GM12878 (cell line): ENCODE measurements at regions not wholly inside any gene's neighbourhood (a gene's known extent, or its start where the extent isn't known, plus 50 kb on each side); places are given as distances from the start of the nearest gene placed in this dataset.

Experiments used
- ATAC-seq: fragments of 200-7000 bp; cut with Tn5 transposase; 3 replicates; pipeline ENCODE4 v1.9.1; 2020; ENCODE audit warnings: mild to moderate bottlenecking, moderate library complexity
- BruUV-seq: library from RNA; stranded (reverse); fragments of 400-500 nt; replicated peaks from 2 replicates; lab custom pipeline; 2021; lab: Mats Ljungman, UMichigan
- CTCF ChIA-PET: fragments of 300-600 bp; sonication (Branson Sonifier 250); formaldehyde crosslinking; extraction: SDS; loops from one replicate; lab custom pipeline; 2021; ENCODE audit warnings: inconsistent platforms; lab: Yijun Ruan, JAX
- POLR2A ChIA-PET: fragments of 350-600 bp; formaldehyde crosslinking; extraction: SDS; loops from one replicate; lab custom pipeline; 2021; ENCODE audit warnings: inconsistent platforms; lab: Charles Lee
- RAD21 ChIA-PET: fragments of 300-600 bp; sonication (Branson Sonifier 250); formaldehyde crosslinking; loops from one replicate; lab custom pipeline; 2023; ENCODE audit warnings: antibody characterized with exemption; ENCODE audit not compliant: unreplicated experiment; lab: Charles Lee
- SMC1A ChIA-PET: fragments of 300-600 bp; sonication (Branson Sonifier 250); formaldehyde crosslinking; loops from one replicate; lab custom pipeline; 2023; ENCODE audit not compliant: unreplicated experiment, uncharacterized antibody; lab: Charles Lee
- DNase-seq: peaks from one replicate; pipeline ENCODE4 v3.0.0-alpha.2; 2011; ENCODE audit warnings: low read depth, low spot score
- FAIRE-seq: peaks from 3 replicates; lab custom pipeline; 2011; peaks lifted over from hg19 to GRCh38; lab: Jason Lieb, UNC
- H2AFZ ChIP-seq: 2 replicates; pipeline ENCODE4 v1.6.0; 2011; ENCODE audit warnings: low read depth, low read length, control low read depth; ENCODE audit not compliant: control insufficient read depth
- H3K27ac ChIP-seq: 2 replicates; pipeline ENCODE4 v1.5.1; 2011; ENCODE audit warnings: control low read depth; ENCODE audit not compliant: control insufficient read depth, insufficient read depth
- H3K27me3 ChIP-seq, 2 experiments: replicated peaks in 1 of 2; 2 replicates each; pipeline versions ENCODE4 v1.6.0 to v1.6.1; 2011; ENCODE audit warnings: low read length in 1 of 2; ENCODE audit not compliant: control insufficient read depth in 2 of 2, insufficient read depth in 2 of 2
- H3K36me3 ChIP-seq, 2 experiments: 2 replicates each; pipeline ENCODE4 v1.5.1; 2011; ENCODE audit warnings: low read length in 1 of 2; ENCODE audit not compliant: control insufficient read depth in 2 of 2, insufficient read depth in 2 of 2
- H3K4me1 ChIP-seq: 2 replicates; pipeline ENCODE4 v1.6.1; 2011; ENCODE audit warnings: mild to moderate bottlenecking, low read length, moderate library complexity, mixed read lengths; ENCODE audit not compliant: control insufficient read depth, insufficient read depth
- H3K4me2 ChIP-seq: 2 replicates; pipeline ENCODE4 v1.6.0; 2011; ENCODE audit warnings: control low read depth; ENCODE audit not compliant: control insufficient read depth, insufficient read depth
- H3K4me3 ChIP-seq: fragments of 200-600 bp; sonication (generic); 2 replicates; pipeline ENCODE4 v1.5.1; 2016
- H3K79me2 ChIP-seq: 2 replicates; pipeline ENCODE4 v1.6.0; 2011; ENCODE audit warnings: low read length; ENCODE audit not compliant: control insufficient read depth, insufficient read depth
- H3K9ac ChIP-seq: 2 replicates; pipeline ENCODE4 v1.8.0; 2011; ENCODE audit warnings: low read length, control low read depth, mixed read lengths; ENCODE audit not compliant: control insufficient read depth, insufficient read depth
- H3K9me3 ChIP-seq: replicated peaks from 3 replicates; pipeline ENCODE4 v1.5.1; 2011; ENCODE audit warnings: mild to moderate bottlenecking, low read length; ENCODE audit not compliant: control insufficient read depth, insufficient read depth
- H4K20me1 ChIP-seq: 2 replicates; pipeline ENCODE4 v1.6.0; 2011; ENCODE audit not compliant: control insufficient read depth, insufficient read depth
- ASH2L ChIP-seq: fragments of 300-600, 200-600 bp; sonication (generic); IDR thresholded peaks from 2 replicates; pipeline ENCODE4 v1.6.1; 2017; ENCODE audit warnings: low read depth, mild to moderate bottlenecking, borderline replicate concordance
- ETV6 ChIP-seq, 2 experiments: fragments of 450-650 bp in 1 of 2; IDR thresholded peaks in 1 of 2; conservative IDR thresholded peaks in 1 of 2; 2 replicates each; pipeline ENCODE4 v1.6.1; 2014; ENCODE audit warnings: antibody characterized with exemption in 1 of 2, borderline replicate concordance in 1 of 2, low read depth in 1 of 2, mild to moderate bottlenecking in 1 of 2, moderate library complexity in 1 of 2
- FOS ChIP-seq: IDR thresholded peaks from 3 replicates; pipeline ENCODE4 v1.6.1; 2011; ENCODE audit warnings: borderline replicate concordance; ENCODE audit not compliant: insufficient read length; ENCODE audit errors: extremely low read depth
- GATAD2B ChIP-seq: fragments of 450-650 bp; conservative IDR thresholded peaks from 2 replicates; pipeline ENCODE4 v1.6.1; 2017; ENCODE audit warnings: low read depth, mild to moderate bottlenecking, moderate library complexity
- HCFC1 ChIP-seq: fragments of 150-350 bp; IDR thresholded peaks from 2 replicates; pipeline ENCODE4 v1.6.1; 2014; ENCODE audit warnings: low read length
- HDAC6 ChIP-seq: fragments of 200-600 bp; sonication (generic); IDR thresholded peaks from one replicate; pipeline ENCODE4 v1.8.0; 2017; ENCODE audit warnings: antibody characterized with exemption; ENCODE audit not compliant: unreplicated experiment
- KLF5 ChIP-seq: fragments of 450-650 bp; IDR thresholded peaks from 2 replicates; pipeline ENCODE4 v1.6.1; 2014; ENCODE audit warnings: mild to moderate bottlenecking; ENCODE audit not compliant: partially characterized antibody
- MYC ChIP-seq: IDR thresholded peaks from 2 replicates; pipeline ENCODE4 v1.6.1; 2011; ENCODE audit warnings: mild to moderate bottlenecking, low read length, moderate library complexity, inconsistent platforms; ENCODE audit not compliant: insufficient read depth, insufficient replicate concordance, insufficient read length, severe bottlenecking
- RAD21 ChIP-seq: IDR thresholded peaks from 2 replicates; pipeline ENCODE4 v1.6.1; 2011; ENCODE audit warnings: mild to moderate bottlenecking, low read depth, low read length, moderate library complexity; ENCODE audit not compliant: insufficient read depth
- SMAD1 ChIP-seq: fragments of 450-650 bp; IDR thresholded peaks from 2 replicates; pipeline ENCODE4 v1.6.1; 2018; ENCODE audit warnings: mild to moderate bottlenecking, low read depth; ENCODE audit not compliant: partially characterized antibody
- SMAD5 ChIP-seq: IDR thresholded peaks from 2 replicates; pipeline ENCODE4 v1.6.1; 2016; ENCODE audit warnings: antibody characterized with exemption, low read depth
- SUZ12 ChIP-seq: fragments of 200-600 bp; sonication (generic); IDR thresholded peaks from one replicate; pipeline ENCODE4 v1.6.1; 2018; ENCODE audit warnings: antibody characterized with exemption, mild to moderate bottlenecking; ENCODE audit not compliant: unreplicated experiment
- TCF3 ChIP-seq: IDR thresholded peaks from 2 replicates; pipeline ENCODE4 v1.6.1; 2012; ENCODE audit warnings: low read depth, mild to moderate bottlenecking, low read length, borderline replicate concordance; ENCODE audit not compliant: insufficient read depth
- ZNF24 ChIP-seq: fragments of 450-650 bp; IDR thresholded peaks from 2 replicates; pipeline ENCODE4 v1.6.1; 2017; ENCODE audit warnings: antibody characterized with exemption, mild to moderate bottlenecking
- WGBS: methylation state at CpG from one replicate; pipeline ENCODE4 v1.1.6; 2016; ENCODE audit warnings: low lambda C conversion rate; ENCODE audit not compliant: insufficient replicate concordance, insufficient coverage; ENCODE audit errors: missing lambda C conversion rate; 5-methylcytosine and 5-hydroxymethylcytosine counted together
- in situ Hi-C: fragments of 300-500 bp; cut with MboI; formaldehyde crosslinking; loops from 9 replicates; pipeline ENCODE4 v1.14.3; 2018; ENCODE audit warnings: mixed read lengths
- intact Hi-C: fragments of 100-400 bp; cut with micrococcal nuclease; formaldehyde crosslinking; loops from one replicate; pipeline ENCODE4 v1.14.2; 2022; ENCODE audit not compliant: unreplicated experiment
- TF ChIP-seq, protein P1 (sequence below), 3 experiments: IDR thresholded peaks in 2 of 3; conservative IDR thresholded peaks in 1 of 3; 2 replicates each; pipeline ENCODE4 v1.5.1; 2011; ENCODE audit warnings: low read depth in 3 of 3, low read length in 3 of 3, mild to moderate bottlenecking in 3 of 3, control low read depth in 2 of 3, moderate library complexity in 2 of 3, inconsistent platforms in 1 of 3, mixed read lengths in 1 of 3; ENCODE audit not compliant: control insufficient read depth in 2 of 3, insufficient read depth in 1 of 3; ENCODE audit errors: extremely low read depth in 1 of 3
- TF ChIP-seq, protein P2 (sequence below): IDR thresholded peaks from 2 replicates; pipeline ENCODE4 v1.6.1; 2011; ENCODE audit warnings: low read depth, low read length, improper control_type of control experiment, borderline replicate concordance

DNA sequence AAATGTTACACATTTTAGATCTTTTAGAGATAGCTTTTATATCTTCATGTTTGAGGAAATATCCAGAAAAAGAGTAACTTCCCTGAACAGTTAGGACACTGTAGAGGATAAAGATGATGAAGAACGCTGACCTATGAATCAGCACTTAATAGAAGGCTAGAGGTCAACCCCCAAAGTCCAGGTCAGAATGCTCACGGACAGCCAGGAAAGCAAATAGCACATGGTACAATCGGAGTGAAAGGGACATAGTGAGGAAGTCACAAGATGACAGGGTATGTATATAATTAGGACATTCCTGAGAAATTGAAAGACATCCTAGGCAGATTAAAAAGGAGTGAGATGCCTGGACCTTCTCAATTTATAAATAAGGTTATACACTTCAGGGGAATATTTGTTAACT is 55.1 kb upstream of the CNTNAP4 start:
- intact Hi-C loops: no loop called here
- 37% methylated on average over 3 of the region's 3 CpGs for WGBS
- no TSS peak for BruUV-seq

More for the DNA sequence above, 55.1 kb upstream of the CNTNAP4 start:
- no peak overlapping the region for H3K9ac ChIP-seq
- SMC1A ChIA-PET: no interaction called here
- H3K4me2 ChIP-seq: no peak overlapping the region
- in situ Hi-C loops: no loop called here
- no peaks in the 10 kb centered on the region for H4K20me1 ChIP-seq
- FAIRE-seq (no peak), DNase-seq (no peak), ATAC-seq (no peak)
- CTCF ChIA-PET: no interaction called here
- H3K4me3 ChIP-seq: no peak overlapping the region
- H3K4me1 ChIP-seq: no peaks in the 10 kb centered on the region
- RAD21 ChIA-PET: no interaction called here
- POLR2A ChIA-PET: no interaction called here
- no peak overlapping the region for H3K27ac ChIP-seq
- no peak overlapping the region for H2AFZ ChIP-seq
- TF ChIP-seq, protein P1, sequence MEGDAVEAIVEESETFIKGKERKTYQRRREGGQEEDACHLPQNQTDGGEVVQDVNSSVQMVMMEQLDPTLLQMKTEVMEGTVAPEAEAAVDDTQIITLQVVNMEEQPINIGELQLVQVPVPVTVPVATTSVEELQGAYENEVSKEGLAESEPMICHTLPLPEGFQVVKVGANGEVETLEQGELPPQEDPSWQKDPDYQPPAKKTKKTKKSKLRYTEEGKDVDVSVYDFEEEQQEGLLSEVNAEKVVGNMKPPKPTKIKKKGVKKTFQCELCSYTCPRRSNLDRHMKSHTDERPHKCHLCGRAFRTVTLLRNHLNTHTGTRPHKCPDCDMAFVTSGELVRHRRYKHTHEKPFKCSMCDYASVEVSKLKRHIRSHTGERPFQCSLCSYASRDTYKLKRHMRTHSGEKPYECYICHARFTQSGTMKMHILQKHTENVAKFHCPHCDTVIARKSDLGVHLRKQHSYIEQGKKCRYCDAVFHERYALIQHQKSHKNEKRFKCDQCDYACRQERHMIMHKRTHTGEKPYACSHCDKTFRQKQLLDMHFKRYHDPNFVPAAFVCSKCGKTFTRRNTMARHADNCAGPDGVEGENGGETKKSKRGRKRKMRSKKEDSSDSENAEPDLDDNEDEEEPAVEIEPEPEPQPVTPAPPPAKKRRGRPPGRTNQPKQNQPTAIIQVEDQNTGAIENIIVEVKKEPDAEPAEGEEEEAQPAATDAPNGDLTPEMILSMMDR (IDR thresholded peaks at IDR 0.05 in 2 of 3, conservative IDR thresholded peaks at IDR 0.05 in 1 of 3; ENCODE audit: control insufficient read depth in 2 of 3, extremely low read depth in 1 of 3, insufficient read depth in 1 of 3, low read depth in 3 of 3, low read length in 3 of 3): no peak
- TF ChIP-seq SMAD1: no peak
- no peak for TF ChIP-seq RAD21
- TF ChIP-seq MYC: no peak
- no peak for TF ChIP-seq HDAC6
- TF ChIP-seq ZNF24: no peak
- TF ChIP-seq TCF3: no peak
- TF ChIP-seq KLF5: no peak
- TF ChIP-seq, protein P2, sequence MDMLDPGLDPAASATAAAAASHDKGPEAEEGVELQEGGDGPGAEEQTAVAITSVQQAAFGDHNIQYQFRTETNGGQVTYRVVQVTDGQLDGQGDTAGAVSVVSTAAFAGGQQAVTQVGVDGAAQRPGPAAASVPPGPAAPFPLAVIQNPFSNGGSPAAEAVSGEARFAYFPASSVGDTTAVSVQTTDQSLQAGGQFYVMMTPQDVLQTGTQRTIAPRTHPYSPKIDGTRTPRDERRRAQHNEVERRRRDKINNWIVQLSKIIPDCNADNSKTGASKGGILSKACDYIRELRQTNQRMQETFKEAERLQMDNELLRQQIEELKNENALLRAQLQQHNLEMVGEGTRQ: no peak
- TF ChIP-seq FOS: no peak
- no peak for TF ChIP-seq ETV6 (conservative IDR thresholded peaks at IDR 0.05 in 1 of 2, IDR thresholded peaks at IDR 0.05 in 1 of 2; ENCODE audit: borderline replicate concordance in 1 of 2, low read depth in 1 of 2)
- no peak for TF ChIP-seq HCFC1
- TF ChIP-seq GATAD2B: no peak
- no peak for TF ChIP-seq ASH2L
- TF ChIP-seq SUZ12: no peak
- no peak for TF ChIP-seq SMAD5
- H3K27me3 ChIP-seq: no peaks in the 10 kb centered on the region
- H3K79me2 ChIP-seq: no peaks in the 10 kb centered on the region
- no peaks in the 10 kb centered on the region for H3K9me3 ChIP-seq
- H3K36me3 ChIP-seq: no peaks in the 10 kb centered on the region
